Effector CD8-positive, alpha-beta T cell (primary cell): ENCODE measurements at regions not wholly inside any gene's neighbourhood (a gene's known extent, or its start where the extent isn't known, plus 50 kb on each side); places are given as distances from the start of the nearest gene placed in this dataset.
"Not testable (repeated sequence)": the region's sequence is repeated elsewhere in the genome, so short reads cannot be mapped to it uniquely, and the experiment has no call there.

Experiments
- DNase-seq: peaks from one replicate; lab custom pipeline; 2025; lab: John Stamatoyannopoulos, UW

- DNase-seq = no peak
Measured at GRCh38 chr2:8602809-8603208, 79.0 kb upstream of the ID2 start.

GRCh38 chr2:8603356-8603755, 78.5 kb upstream of the ID2 start:
- not testable (repeated sequence) for DNase-seq

- DNase-seq = no peak
Measured at GRCh38 chr2:8604262-8604661, 77.6 kb upstream of the ID2 start.

- no peak for DNase-seq
Measured at GRCh38 chr2:8605351-8606065, 76.3 kb upstream of the ID2 start.

- no peak for DNase-seq
Measured at GRCh38 chr2:8606226-8606625, 75.6 kb upstream of the ID2 start.

- DNase-seq = no peak
Measured at GRCh38 chr2:8606649-8607550, 75.0 kb upstream of the ID2 start.

- no peak for DNase-seq
Measured at GRCh38 chr2:8607606-8608005, 74.2 kb upstream of the ID2 start.

GRCh38 chr2:8608411-8608954, 73.4 kb upstream of the ID2 start:
- no peak for DNase-seq

- DNase-seq = no peak
Measured at GRCh38 chr2:8609357-8609811, 72.5 kb upstream of the ID2 start.

- not testable (repeated sequence) for DNase-seq
Measured at GRCh38 chr2:8610775-8611174, 71.1 kb upstream of the ID2 start.

GRCh38 chr2:8611246-8611645, 70.6 kb upstream of the ID2 start:
- no peak for DNase-seq

- DNase-seq = no peak
Measured at GRCh38 chr2:8611700-8612099, 70.2 kb upstream of the ID2 start.

- no peak for DNase-seq
Measured at GRCh38 chr2:8612734-8613179, 69.1 kb upstream of the ID2 start.

- DNase-seq = not testable (repeated sequence)
Measured at GRCh38 chr2:8613207-8613999, 68.5 kb upstream of the ID2 start.

- no peak for DNase-seq
Measured at GRCh38 chr2:8614646-8615045, 67.2 kb upstream of the ID2 start.

GRCh38 chr2:8615252-8615575, 66.6 kb upstream of the ID2 start:
- no peak for DNase-seq

GRCh38 chr2:8615576-8616281, 66.1 kb upstream of the ID2 start:
- no peak for DNase-seq

- DNase-seq = no peak
Measured at GRCh38 chr2:8617048-8617447, 64.8 kb upstream of the ID2 start.

GRCh38 chr2:8617590-8617989, 64.3 kb upstream of the ID2 start:
- DNase-seq = no peak

- no peak for DNase-seq
Measured at GRCh38 chr2:8619071-8619470, 62.8 kb upstream of the ID2 start.

- no peak for DNase-seq
Measured at GRCh38 chr2:8620611-8621382, 61.1 kb upstream of the ID2 start.
